NCI-H345 (cell line): ENCODE measurements at regions not wholly inside any gene's neighbourhood (a gene's known extent, or its start where the extent isn't known, plus 50 kb on each side); places are given as distances from the start of the nearest gene placed in this dataset.

Experiments used
- DNase-seq: peaks from one replicate; lab custom pipeline; 2025; lab: John Stamatoyannopoulos, UW

DNA sequence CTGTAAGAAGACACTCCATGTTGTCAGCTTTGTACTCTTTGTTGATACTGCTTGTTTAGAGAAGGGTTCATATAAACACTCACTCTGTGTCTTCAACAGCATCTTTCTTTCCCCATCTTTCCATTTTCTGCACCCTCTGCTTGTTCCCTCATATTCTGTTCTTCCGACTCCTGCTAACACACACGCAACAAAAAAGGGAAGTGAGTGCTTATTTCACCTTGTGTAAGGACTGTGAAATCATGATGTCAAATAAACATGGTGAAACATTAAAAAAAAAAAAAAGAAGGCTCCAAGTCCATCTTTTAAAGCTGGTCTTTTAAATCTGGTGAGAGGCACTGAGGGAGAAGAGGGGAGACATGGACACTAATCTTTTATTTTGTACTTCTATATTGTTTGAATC lies 145.4 kb downstream of the RPAP3 start:
- no peak for DNase-seq

DNA sequence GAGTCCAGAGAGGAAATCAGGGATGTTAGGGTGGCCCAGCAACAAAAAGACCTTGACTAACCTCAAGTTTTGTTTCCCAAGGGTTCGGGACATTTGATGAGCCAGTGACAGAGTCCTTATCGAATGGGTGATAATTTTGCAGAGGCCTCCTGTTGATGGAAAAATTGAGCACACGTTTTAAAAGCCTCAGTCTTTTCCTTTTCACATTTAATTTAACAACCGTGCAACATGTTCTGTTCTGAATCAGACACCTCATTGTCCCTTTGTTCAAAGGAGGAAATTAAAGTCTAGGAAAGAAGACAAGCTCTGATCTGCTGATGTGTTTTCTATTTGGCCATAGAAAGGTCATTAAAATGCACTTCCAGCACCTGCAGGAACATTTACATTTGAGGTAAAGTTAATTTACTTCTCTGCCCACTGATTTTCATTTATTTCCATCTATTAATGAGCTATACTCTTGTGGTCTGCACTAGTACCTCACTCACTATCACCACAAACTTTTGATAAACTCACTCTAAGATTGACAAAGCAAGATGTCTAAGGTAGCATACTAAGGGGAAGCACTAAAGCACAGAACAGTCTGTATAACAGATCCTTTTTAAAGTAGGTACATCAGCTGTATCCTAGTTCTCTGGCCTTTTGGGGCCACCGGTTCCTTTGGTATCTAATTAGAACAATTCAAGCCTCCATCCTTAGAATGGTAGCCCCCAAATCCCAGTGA lies 147.0 kb downstream of the RPAP3 start:
- DNase-seq = no peak

DNA sequence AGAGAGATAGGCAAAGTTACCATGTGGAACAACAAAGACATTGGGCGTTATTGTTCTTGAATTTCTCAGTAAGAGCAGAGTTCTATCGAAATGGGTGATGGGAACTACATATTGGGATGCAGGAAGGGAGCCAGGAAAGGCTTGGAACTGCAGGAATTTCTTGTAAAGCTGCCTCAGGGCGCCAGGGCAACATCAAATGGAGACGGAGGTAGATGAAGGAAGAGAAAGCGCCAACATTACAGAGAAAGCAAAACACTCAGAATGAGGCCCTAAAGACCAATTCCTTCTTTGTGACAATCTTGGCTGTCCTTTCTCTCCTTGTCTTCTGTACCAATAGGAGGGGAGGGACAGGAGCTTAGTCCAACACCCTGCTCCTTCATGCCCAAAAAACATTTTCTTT lies 148.4 kb downstream of the RPAP3 start:
- no peak for DNase-seq

DNA sequence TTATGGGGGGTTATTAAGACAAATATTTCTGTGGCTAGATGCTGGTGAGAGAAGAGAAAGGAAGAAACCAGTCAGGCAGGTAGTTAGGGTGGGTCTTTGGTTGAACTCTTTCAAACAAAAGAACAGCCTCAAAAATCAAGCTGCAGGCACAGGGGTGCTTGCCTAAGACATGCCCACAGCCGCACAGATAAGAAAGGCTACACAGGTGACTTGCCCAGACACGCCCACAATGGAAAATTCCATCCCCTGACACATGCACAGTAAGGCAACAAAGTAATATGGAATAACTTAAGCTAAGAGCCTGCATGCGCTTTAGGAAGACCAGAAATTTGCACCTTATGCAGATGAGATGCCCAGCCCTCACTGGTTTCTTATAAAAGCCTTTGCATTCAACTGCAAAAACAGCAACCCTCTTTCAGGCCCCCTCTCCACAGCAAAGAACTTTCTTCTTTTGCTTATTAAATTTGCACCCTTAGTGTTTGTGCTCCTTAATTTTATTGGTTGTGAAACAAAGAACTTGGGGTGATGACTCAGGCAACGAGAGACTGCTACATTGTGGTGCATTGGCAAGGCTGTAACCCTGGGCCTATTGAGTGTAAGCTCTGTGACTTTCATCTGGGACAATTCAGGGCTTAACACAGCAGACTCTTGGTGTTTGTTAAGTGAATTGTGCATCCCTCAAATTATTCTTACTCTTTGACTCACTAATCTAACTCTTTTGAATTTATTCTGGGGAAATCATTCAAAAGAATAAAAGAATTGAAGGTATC lies 149.4 kb downstream of the RPAP3 start:
- DNase-seq = no peak

DNA sequence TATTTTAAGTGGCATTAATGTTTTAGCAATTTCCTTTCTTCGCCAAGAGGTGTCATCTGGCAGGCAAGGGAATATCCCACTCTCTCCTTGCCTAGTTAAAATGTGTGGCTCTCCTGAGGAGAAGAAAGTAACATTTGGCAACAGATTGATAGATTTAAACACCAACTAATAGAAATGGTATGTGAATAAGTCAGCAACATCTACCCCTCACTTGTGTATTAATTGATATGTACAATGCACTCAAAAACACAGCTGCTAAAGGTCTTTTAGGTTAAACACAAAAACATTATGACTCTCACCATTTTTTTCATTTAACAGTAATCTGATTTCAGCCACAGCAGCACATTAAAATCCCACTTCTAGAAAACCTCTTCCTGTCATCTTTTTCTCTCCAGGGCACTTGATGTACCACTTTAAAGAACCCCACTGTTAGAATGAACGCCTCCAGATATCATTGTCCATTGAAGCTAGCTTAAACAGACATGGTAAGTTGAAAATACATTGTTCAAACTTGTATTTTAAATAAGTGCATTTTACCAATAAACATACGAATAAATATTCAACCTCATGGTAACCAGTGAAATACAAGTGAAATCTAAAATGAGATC lies 151.7 kb downstream of the RPAP3 start:
- no peak for DNase-seq

DNA sequence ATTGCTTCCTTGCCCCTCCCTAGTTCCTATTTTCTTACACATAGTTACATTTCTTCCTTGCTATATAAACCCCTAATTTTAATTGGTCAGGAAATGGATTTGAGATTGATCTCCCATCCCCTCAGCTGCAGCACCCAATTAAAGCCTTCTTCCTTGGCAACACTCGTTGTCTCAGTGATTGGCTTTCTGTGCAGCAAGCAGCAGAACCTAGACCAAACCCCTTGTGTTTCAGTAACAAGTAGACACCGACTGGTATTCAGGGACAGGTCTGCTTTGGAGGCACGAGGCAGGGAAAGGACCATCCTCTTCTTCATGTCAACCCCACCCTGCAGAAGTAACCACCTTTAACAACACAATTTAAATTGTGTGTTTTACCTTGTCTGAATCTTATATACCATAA lies 152.6 kb downstream of the RPAP3 start:
- no peak for DNase-seq

DNA sequence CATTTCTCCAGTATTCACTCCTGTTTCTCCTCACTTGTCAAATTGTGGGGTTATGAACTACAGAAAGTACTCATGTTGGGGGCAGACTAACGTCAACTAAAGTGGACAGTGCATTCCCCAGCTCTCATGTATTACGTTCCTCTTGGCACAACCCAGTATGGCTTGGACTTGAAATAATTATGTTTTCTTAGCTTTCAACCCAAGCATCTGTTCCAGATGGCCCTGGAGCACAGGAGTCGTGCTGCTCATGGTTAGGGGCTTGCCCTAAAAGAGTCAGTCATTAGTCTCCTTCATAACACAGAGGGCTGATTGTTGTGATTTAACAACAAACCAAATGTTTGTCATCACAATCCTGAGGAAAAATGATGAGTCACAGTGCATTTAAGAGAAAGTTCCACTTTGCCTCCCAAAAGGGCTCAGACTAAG lies 154.4 kb downstream of the RPAP3 start:
- DNase-seq = no peak

DNA sequence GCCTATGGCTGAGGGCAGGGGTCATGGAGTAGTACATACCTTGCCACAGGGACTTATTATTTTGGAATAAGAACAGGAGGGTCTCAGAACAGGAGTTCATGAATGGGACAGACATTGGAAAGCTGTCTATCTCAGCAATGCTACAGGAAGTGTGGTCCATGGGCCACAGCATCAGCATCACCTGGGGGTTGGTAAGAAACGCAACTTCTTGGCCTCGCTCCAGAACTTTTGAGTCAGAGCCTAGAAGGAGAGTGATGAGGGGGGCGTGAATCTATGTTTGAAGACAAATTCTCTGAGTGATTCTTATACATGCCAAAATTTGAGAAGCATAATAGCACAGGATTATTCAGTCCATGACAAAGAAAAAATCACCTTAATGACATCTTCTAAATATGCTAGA lies 156.6 kb downstream of the RPAP3 start:
- no peak for DNase-seq

DNA sequence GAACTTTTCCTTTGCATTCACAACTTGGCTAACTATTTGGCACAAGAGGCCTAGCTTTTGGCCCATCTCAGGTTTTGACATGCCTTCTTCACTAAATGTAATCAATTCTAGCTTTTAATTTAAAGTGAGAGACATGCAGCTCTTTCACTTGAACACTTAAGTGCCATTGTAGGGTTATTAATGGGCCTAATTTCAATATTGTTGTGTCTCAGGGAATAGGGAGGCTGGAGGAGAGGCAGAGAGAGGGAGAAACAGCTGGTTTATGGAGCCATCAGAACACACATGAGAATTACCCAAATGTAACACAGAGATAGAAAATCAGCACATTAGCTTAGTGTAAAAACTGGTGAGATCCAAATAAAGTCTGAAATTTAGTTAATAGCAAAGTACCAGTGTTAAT lies 157.4 kb downstream of the RPAP3 start:
- DNase-seq = no peak

DNA sequence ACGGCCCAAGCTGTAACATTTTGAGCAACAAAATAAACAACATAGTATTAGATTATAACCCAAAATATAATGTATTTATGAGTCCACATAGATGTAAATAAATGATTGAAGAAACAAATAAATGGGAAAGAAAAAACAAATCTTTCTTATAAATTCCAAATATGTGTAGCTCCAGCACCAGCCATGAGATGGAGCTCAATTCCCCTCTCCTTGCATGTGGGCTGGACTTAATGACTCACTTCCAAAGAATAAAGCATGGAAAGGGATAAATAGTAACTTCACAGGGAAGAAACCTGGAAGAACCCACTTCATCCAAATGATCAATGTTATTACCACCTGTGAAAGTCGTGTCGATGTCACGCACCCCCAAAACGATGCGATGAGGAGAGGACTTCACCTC lies 158.8 kb downstream of the RPAP3 start:
- no peak for DNase-seq

DNA sequence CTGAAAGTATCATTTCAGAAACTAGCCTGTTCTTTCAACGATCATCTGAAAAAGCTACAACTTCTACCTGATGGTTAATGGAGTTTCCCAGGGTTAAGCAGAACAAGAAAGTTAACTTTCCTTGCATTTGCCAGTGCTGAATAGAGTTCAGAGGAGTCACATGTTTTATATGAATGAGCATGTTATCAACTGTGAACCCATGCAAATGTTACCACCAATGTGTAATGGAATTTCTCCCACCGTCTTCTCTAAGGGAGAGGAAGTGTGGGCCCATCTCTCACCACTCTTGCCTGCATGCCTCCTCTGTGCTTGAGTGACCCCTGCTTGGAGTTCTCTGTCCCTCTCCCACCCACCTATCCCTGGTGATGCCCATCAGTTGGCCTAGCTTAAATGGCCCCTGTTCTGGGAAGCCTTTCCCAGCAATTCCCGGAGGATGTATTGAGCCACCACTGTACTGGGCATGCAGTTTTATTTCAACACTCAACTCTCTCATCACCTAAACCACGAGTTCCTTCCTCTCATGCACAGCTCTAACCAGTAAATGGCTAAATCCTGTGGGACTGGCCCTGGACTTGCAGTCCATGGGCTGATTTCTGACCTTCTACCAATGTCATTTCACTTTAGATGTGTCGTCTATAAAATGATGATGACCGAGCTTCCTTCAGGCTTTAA lies 159.8 kb downstream of the RPAP3 start:
- DNase-seq = no peak

DNA sequence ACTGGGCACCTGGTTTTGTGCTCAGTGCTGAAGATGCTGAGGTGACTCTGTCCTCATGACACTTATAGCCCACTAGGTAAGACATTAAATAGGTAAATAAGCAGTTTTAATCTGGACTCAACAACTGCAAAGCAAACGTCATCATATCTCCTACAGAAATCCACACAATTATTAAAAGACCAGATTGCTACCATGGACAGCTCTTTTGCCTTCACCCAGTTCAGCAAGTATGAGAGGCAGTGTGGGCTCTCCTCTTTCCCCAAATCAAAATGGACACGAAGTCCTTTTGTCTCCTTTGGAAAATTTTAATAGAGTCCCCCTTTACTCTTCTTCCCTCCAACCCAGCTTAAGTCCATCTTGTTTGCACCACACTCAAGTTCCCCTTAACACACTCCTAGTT lies 171.1 kb downstream of the RPAP3 start:
- DNase-seq = no peak

DNA sequence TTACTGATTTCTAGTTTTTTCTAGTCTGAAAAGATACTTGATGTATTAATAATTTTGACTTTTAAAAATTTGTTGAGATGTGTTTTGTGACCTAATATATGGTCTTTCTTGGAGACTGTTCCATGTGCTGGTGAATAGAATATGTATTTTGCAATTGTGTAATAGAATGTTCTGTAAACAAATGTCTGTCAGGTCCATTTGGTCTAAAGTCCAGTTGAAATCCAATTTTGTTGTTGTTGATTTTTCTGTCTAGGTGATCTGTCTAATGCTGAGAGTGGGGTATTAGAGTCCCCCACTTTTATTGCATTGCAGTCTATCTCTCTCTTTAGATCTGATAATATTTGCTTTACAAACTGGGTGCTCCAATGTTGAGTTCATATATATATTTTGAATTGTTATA lies 175.8 kb downstream of the RPAP3 start:
- no peak for DNase-seq

DNA sequence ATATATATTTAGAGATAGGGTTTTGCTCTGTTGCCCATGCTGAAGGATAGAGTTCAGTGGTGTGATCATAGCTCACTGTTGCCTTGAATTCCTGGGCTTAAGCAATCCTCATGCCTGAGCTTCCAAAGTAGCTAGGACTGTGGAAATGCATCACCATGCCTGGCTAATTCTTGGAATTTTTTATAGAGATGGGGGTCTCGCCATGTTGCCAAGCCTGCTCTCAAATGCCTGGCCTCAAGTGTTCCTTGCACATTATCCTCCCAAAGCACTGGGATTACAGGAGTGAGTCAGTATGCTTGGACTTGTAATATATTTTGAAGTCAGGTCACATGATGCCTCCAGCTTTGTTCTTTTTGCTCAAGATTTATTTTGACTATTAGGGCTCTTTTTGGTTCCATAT lies 178.0 kb downstream of the RPAP3 start:
- no peak for DNase-seq

DNA sequence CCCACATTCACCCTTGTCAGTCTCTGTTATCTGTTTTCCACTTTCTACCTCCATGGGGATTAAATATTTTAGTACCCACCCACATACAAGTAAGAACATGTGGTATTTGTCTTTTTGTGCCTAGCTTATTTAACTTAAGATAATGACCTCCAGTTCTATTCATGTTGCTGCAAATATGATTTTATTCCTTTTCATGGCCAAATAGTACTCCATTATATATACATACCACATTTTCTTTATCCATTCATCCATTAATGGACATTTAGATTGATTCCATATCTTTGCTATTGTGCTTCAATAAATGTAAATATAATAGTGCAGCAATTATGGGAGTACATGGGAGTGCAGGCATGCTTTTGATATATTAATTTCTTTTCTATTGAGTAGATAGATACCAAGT lies 185.8 kb downstream of the RPAP3 start:
- DNase-seq = no peak

DNA sequence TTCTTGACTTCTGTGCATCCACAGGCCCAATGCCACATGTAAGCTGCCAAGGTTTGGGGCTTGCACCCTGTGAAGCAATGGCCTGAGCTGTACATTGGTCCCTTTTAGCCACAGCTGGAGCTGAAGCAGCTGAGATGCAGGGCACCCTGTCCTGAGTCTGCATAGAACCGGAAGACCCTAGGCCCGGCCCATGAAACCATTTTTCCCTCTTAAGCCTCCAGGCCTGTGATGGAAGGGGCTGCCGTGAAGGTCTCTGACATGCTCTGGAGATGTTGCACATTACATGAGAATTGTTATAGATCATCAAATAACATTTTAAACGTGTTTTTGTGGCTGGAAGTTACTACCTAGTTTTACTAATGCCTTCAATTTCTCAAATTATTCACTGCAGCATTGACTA lies 188.7 kb downstream of the RPAP3 start:
- no peak for DNase-seq

DNA sequence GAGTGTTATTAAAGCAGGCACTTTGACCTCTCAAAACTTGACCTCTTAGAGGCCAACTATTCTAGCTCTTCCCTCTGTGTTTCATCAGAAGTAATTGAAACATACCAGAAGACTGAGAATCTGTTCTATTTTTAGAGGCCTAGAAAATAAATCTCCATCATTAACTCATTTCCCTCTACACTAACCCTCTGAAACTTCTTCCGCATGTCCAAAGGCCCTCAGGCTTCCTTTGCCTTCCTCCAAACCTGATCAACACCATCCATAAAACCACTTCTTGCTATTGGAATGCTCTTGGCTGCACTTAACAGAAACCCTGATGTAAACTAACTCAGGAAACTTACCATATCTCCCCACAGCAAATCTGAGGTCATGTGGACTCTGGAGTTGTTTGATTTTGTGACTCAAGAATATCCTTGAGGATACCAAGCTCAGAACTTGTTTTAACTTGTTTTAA lies 196.4 kb downstream of the RPAP3 start:
- no peak for DNase-seq

DNA sequence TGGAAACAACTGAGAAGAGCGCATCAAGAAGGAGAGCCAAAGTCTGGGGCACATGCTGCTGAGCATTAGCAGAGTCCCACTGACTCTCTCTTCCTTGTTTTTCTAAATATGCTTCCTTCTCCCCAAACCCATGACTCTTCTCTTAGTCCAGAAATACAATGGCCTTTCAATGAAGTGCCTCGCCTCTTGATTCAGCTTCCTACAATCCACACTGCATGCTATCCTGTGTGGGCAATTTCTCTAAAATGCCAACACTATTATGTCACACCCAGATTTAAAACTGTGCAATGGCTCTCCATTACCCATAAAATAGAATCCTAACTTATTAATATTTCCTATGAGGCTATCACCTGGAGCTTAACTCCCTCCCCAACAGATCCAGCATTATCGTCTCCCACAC lies 198.6 kb downstream of the RPAP3 start:
- DNase-seq = no peak

DNA sequence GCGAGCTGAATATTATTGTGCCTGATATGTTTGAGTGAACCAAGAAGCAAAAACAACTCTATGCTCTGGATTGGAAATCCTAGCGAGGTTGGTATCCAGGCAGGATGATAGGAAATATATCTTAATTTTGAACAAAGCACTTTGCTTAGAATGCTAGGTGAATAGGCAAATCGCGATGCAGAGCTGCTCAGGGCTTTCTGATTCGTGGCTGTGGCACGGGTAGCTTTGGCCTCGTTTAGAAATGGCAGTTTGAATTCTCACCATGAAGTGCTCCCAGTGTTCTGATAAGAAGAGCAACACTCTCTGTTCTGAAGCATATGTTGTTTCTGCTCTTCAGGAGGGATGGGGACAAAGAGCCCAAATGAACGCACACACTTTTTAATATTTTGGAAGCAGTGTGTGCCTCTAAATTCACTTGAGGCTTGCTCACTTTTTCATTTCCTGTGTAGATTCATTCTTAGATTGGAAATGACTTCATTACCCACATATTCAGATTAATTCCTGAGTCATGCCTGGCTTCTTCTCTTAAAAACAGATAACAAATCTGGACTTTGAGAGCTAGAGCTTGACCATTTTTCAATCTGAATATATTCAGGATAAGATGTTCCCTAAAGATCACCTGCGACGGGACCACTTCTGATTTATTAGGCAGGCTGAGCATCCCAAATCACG lies 200.9 kb downstream of the RPAP3 start:
- no peak for DNase-seq

DNA sequence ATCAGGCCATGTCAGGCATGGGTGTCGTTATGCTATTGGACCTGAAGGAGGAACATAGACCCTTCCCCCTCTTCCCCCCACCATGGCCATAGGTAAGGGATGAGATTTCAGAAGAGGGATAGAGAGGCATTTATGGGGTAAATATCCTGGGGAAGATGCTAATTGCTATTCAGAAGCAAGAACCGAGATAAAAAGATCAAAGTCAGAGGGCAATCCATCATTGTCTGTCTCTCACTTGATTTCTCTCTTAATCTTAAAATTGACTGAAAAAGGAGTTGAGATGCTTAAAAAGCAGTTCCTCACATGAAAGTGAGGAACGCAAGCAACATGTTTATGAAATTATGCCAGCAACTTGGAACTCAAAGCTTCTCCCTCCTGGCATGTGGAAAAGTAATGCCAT lies 212.0 kb downstream of the RPAP3 start:
- DNase-seq = no peak

DNA sequence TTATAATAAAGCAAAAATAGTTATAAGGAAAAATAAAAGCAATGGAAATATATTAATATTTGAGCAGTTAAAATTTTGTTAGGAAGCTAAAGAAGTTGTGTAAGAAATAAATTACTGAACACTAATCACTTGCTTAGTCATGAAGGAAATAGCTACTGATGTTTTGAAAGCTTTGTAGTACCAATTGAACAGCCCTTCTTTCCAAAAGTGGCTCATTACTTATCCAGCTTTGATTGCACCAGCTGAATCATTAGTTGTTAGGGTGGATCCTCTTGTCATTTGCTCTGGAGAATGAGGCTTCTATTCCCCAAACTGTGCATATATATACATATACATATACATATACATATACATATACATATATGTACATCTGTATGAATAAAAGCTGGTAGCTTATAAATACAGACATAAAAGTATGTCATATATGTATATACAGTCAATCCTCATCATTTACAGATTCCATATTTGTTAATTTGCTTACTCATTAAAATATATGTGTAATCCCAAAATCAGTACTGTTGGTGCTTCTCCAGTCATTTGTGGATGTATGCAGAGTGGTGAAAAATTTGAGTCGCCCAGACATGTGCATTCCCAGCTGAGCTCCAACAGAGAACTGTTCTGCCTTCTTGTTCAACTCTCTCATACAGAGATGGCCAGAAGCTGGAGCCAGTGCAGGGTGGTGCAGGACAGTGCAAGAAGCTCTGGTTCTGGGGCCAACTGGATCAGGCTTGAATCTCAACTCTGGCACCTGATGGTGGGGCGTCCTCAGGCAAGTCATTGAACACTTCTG lies 214.1 kb downstream of the RPAP3 start:
- no peak for DNase-seq
